ENCODE measurements at regions not wholly inside any gene's neighbourhood (a gene's known extent, or its start where the extent isn't known, plus 50 kb on each side); places are given as distances from the start of the nearest gene placed in this dataset.

GRCh38 chr12:98371419-98371818 lies 144.0 kb upstream of the TMPO start:
- Histone ChIP-seq H3K9me3 (ENCODE audit: low read length) (no peaks in the 10 kb centered on the region), H4K20me1 (ENCODE audit: insufficient read depth) (no peaks in the 10 kb centered on the region), H3K79me2 (replicated peaks; ENCODE audit: insufficient read depth, low read length) (no peaks in the 10 kb centered on the region), H2AFZ (ENCODE audit: low read depth, low read length) (no peak overlapping the region), H3K9ac (ENCODE audit: low read length) (no peak overlapping the region), H3K27me3 (ENCODE audit: insufficient read depth, low read depth, low read length) (no peaks in the 10 kb centered on the region), H3K4me3 (ENCODE audit: low read length) (no peak overlapping the region), H3F3A (ENCODE audit: insufficient read depth, low read length, poor library complexity, severe bottlenecking) (no peaks in the 10 kb centered on the region), H3K4me2 (ENCODE audit: low read length) (no peak overlapping the region), H3K9me2 (ENCODE audit: insufficient read depth, low read length) (no peaks in the 10 kb centered on the region), H3K27ac (ENCODE audit: low read length) (no peak overlapping the region), H3K36me3 (ENCODE audit: insufficient read depth, low read length) (no peaks in the 10 kb centered on the region)
- TF ChIP-seq, protein P1, sequence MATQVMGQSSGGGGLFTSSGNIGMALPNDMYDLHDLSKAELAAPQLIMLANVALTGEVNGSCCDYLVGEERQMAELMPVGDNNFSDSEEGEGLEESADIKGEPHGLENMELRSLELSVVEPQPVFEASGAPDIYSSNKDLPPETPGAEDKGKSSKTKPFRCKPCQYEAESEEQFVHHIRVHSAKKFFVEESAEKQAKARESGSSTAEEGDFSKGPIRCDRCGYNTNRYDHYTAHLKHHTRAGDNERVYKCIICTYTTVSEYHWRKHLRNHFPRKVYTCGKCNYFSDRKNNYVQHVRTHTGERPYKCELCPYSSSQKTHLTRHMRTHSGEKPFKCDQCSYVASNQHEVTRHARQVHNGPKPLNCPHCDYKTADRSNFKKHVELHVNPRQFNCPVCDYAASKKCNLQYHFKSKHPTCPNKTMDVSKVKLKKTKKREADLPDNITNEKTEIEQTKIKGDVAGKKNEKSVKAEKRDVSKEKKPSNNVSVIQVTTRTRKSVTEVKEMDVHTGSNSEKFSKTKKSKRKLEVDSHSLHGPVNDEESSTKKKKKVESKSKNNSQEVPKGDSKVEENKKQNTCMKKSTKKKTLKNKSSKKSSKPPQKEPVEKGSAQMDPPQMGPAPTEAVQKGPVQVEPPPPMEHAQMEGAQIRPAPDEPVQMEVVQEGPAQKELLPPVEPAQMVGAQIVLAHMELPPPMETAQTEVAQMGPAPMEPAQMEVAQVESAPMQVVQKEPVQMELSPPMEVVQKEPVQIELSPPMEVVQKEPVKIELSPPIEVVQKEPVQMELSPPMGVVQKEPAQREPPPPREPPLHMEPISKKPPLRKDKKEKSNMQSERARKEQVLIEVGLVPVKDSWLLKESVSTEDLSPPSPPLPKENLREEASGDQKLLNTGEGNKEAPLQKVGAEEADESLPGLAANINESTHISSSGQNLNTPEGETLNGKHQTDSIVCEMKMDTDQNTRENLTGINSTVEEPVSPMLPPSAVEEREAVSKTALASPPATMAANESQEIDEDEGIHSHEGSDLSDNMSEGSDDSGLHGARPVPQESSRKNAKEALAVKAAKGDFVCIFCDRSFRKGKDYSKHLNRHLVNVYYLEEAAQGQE (IDR thresholded peaks at IDR 0.05; ENCODE audit: borderline replicate concordance) = no peak
- TF ChIP-seq MXI1 (conservative IDR thresholded peaks at IDR 0.05; ENCODE audit: poor library complexity, severe bottlenecking) = no peak
- TF ChIP-seq POLR2AphosphoS5 (IDR thresholded peaks at IDR 0.05) = no peak
- TF ChIP-seq CTCF (IDR thresholded peaks at IDR 0.05; ENCODE audit: poor library complexity, severe bottlenecking) = no peak
- TF ChIP-seq TAF1 (IDR thresholded peaks at IDR 0.05; ENCODE audit: low read depth) = no peak
- TF ChIP-seq RAD21 (conservative IDR thresholded peaks at IDR 0.05) = no peak
- no peak for TF ChIP-seq EP300 (conservative IDR thresholded peaks at IDR 0.05; ENCODE audit: poor library complexity, severe bottlenecking)
- TF ChIP-seq SMC3 (conservative IDR thresholded peaks at IDR 0.05; ENCODE audit: poor library complexity) = no peak

DNA sequence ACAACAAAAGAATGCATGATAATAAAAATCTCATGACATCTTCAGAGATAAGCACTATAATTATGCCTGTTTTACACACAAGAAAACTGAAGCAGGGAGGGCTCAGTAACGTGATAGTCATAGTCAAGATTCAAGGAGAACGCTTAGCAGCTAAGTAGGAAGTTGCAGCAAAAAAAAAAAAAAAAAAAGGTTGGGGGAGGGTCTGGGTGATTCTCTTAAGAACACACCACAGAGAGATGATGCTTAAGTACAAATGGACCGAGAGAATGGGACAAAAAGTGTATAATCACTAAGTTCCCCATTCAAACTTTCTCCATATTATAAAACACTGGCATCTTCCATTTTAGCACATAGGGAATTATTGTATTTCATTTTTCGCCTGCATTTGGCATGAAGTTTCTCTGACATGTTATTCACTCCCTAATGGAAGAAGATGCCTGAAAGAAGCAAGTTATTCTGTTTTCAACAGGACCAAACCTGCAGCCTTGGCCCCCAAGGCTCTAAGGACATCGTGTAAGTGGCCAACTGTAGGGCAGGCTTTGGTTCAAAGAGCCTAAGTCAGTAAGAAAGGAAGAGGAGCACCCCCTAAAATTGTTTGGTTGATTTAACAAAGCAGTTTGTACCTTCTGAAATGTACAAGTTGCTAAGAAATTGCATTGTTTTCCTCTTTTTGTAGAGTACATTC lies 142.9 kb upstream of the TMPO start:
- Histone ChIP-seq H3F3A (ENCODE audit: insufficient read depth, low read length, poor library complexity, severe bottlenecking) (no peaks in the 10 kb centered on the region), H3K9me2 (ENCODE audit: insufficient read depth, low read length) (no peaks in the 10 kb centered on the region), H3K4me3 (ENCODE audit: low read length) (no peak overlapping the region), H3K27ac (ENCODE audit: low read length) (no peak overlapping the region), H3K79me2 (replicated peaks; ENCODE audit: insufficient read depth, low read length) (no peaks in the 10 kb centered on the region), H3K4me2 (ENCODE audit: low read length) (no peak overlapping the region), H2AFZ (ENCODE audit: low read depth, low read length) (no peak overlapping the region), H3K9me3 (ENCODE audit: low read length) (no peaks in the 10 kb centered on the region), H3K9ac (ENCODE audit: low read length) (no peak overlapping the region), H3K27me3 (ENCODE audit: insufficient read depth, low read depth, low read length) (no peaks in the 10 kb centered on the region), H4K20me1 (ENCODE audit: insufficient read depth) (no peaks in the 10 kb centered on the region), H3K36me3 (ENCODE audit: insufficient read depth, low read length) (no peaks in the 10 kb centered on the region)
- TF ChIP-seq, protein P1 (IDR thresholded peaks at IDR 0.05; ENCODE audit: borderline replicate concordance) = no peak
- no peak for TF ChIP-seq EP300 (conservative IDR thresholded peaks at IDR 0.05; ENCODE audit: poor library complexity, severe bottlenecking)
- no peak for TF ChIP-seq MXI1 (conservative IDR thresholded peaks at IDR 0.05; ENCODE audit: poor library complexity, severe bottlenecking)
- no peak for TF ChIP-seq TAF1 (IDR thresholded peaks at IDR 0.05; ENCODE audit: low read depth)
- no peak for TF ChIP-seq EZH2 (IDR thresholded peaks at IDR 0.05; ENCODE audit: borderline replicate concordance, insufficient read depth, low read length, poor library complexity, severe bottlenecking)
- TF ChIP-seq SMC3 (conservative IDR thresholded peaks at IDR 0.05; ENCODE audit: poor library complexity) = no peak
- no peak for TF ChIP-seq POLR2AphosphoS5 (IDR thresholded peaks at IDR 0.05)
- no peak for TF ChIP-seq CTCF (IDR thresholded peaks at IDR 0.05; ENCODE audit: poor library complexity, severe bottlenecking)

All from neural cell (in vitro differentiated cells).